B cell (primary cell): ENCODE measurements at regions not wholly inside any gene's neighbourhood (a gene's known extent, or its start where the extent isn't known, plus 50 kb on each side); places are given as distances from the start of the nearest gene placed in this dataset.

ENCODE experiments used
- ATAC-seq: fragments of 200-7000 bp; cut with Tn5 transposase; one replicate; pipeline ENCODE4 v1.10.0; 2021; ENCODE audit warnings: low read depth, mild to moderate bottlenecking, moderate number of reproducible peaks, moderate library complexity
- CTCF ChIA-PET: fragments of 350-600 bp; sonication (Branson Sonifier 250); formaldehyde crosslinking; loops from one replicate; lab custom pipeline; 2021; ENCODE audit warnings: antibody characterized with exemption, inconsistent platforms; lab: Charles Lee
- POLR2A ChIA-PET: fragments of 350-600 bp; sonication (Branson Sonifier 250); formaldehyde crosslinking; loops from one replicate; lab custom pipeline; 2021; ENCODE audit warnings: antibody characterized with exemption; lab: Charles Lee
- DNase-seq: peaks from one replicate; pipeline ENCODE4 v3.0.0; 2013
- H2AFZ ChIP-seq: 2 replicates; pipeline ENCODE4 v1.6.1; 2012; ENCODE audit warnings: mild to moderate bottlenecking, low read depth, low read length; ENCODE audit not compliant: insufficient read depth, poor library complexity, severe bottlenecking
- H3K27ac ChIP-seq, 2 donors: 1 replicate in 1 of 2; 2 replicates in 1 of 2; pipeline ENCODE4 v1.5.1; 2012 to 2013; ENCODE audit warnings: low read length in 2 of 2, mild to moderate bottlenecking in 2 of 2, moderate library complexity in 1 of 2
- H3K27me3 ChIP-seq, 4 experiments: fragments of 200-600 bp in 1 of 4; sonication (generic) in 1 of 4; replicated peaks in 1 of 4; 1 replicate in 2 of 4; 2 replicates in 2 of 4; pipeline versions ENCODE4 v1.6.1 to v1.7.0; 2013 to 2016; ENCODE audit warnings: low read length in 3 of 4, mild to moderate bottlenecking in 2 of 4, mixed read lengths in 1 of 4, moderate library complexity in 1 of 4; ENCODE audit not compliant: insufficient read depth in 4 of 4, control insufficient read depth in 3 of 4; ENCODE audit errors: control extremely low read depth in 1 of 4
- H3K36me3 ChIP-seq, 2 experiments: replicated peaks in 1 of 2; 1 replicate in 1 of 2; 2 replicates in 1 of 2; pipeline versions ENCODE4 v1.6.1 to v1.7.1; 2013; ENCODE audit warnings: low read length in 1 of 2; ENCODE audit not compliant: insufficient read depth in 2 of 2, control insufficient read depth in 1 of 2; ENCODE audit errors: control extremely low read depth in 1 of 2, extremely low read depth in 1 of 2
- H3K4me1 ChIP-seq, 2 donors: fragments of 200-600 bp in 1 of 2; sonication (generic) in 1 of 2; 1 replicate in 1 of 2; 2 replicates in 1 of 2; pipeline versions ENCODE4 v1.5.1 to v1.6.1; 2013 to 2017; ENCODE audit warnings: low read length in 2 of 2; ENCODE audit not compliant: control insufficient read depth in 2 of 2, insufficient read depth in 2 of 2
- H3K4me2 ChIP-seq: replicated peaks from 2 replicates; pipeline ENCODE3; 2012; ENCODE audit warnings: mild to moderate bottlenecking, low read depth, low read length; ENCODE audit not compliant: poor library complexity, severe bottlenecking
- H3K4me3 ChIP-seq, 5 experiments: fragments of 200-600 bp in 1 of 5; sonication (generic) in 1 of 5; 1 replicate in 3 of 5; 2 replicates in 2 of 5; pipeline versions ENCODE4 v1.5.1 to v1.7.0; 2011 to 2016; ENCODE audit warnings: low read length in 4 of 5, mild to moderate bottlenecking in 4 of 5, low read depth in 2 of 5, control low read depth in 1 of 5, moderate library complexity in 1 of 5; ENCODE audit not compliant: insufficient read depth in 1 of 5; ENCODE audit errors: control extremely low read depth in 1 of 5, extremely low read depth in 1 of 5
- H3K79me2 ChIP-seq: fragments of 200-600 bp; sonication (generic); one replicate; pipeline ENCODE4 v1.6.0; 2016; ENCODE audit warnings: low read length; ENCODE audit not compliant: control insufficient read depth, insufficient read depth
- H3K9ac ChIP-seq: fragments of 200-600 bp; sonication (generic); 2 replicates; pipeline ENCODE4 v1.6.1; 2017; ENCODE audit warnings: mild to moderate bottlenecking, low read length, moderate library complexity
- H3K9me3 ChIP-seq, 3 donors: one replicate each; pipeline versions ENCODE4 v1.6.1 to v1.7.1; 2013; ENCODE audit warnings: low read length in 2 of 3; ENCODE audit not compliant: control insufficient read depth in 2 of 3, insufficient read depth in 1 of 3; ENCODE audit errors: control extremely low read depth in 1 of 3
- H4K20me1 ChIP-seq: 2 replicates; pipeline ENCODE4 v1.6.0; 2012; ENCODE audit warnings: mild to moderate bottlenecking, low read length; ENCODE audit not compliant: insufficient read depth, control insufficient read depth, poor library complexity, severe bottlenecking
- H3K27ac Mint-ChIP-seq: one replicate; pipeline ENCODE4 v1.8.0; 2021; ENCODE audit warnings: mixed read lengths
- H3K27me3 Mint-ChIP-seq: one replicate; pipeline ENCODE4 v1.8.0; 2021; ENCODE audit warnings: mixed read lengths
- H3K4me1 Mint-ChIP-seq: one replicate; pipeline ENCODE4 v1.8.0; 2021; ENCODE audit warnings: mixed read lengths
- H3K4me3 Mint-ChIP-seq: one replicate; pipeline ENCODE4 v1.8.0; 2021; ENCODE audit warnings: mixed read lengths
- H3K9me3 Mint-ChIP-seq: one replicate; pipeline ENCODE4 v1.8.0; 2022; ENCODE audit warnings: mixed read lengths; ENCODE audit not compliant: insufficient read depth
- CTCF ChIP-seq: fragments of 200-600 bp; IDR thresholded peaks from one replicate; pipeline ENCODE4 v1.8.0; 2022; ENCODE audit warnings: antibody characterized with exemption, mild to moderate bottlenecking
- EZH2 ChIP-seq: IDR thresholded peaks from 2 replicates; pipeline ENCODE4 v1.6.1; 2012; ENCODE audit warnings: borderline replicate concordance, low read depth, mild to moderate bottlenecking, moderate library complexity, low read length; ENCODE audit not compliant: insufficient read depth, poor library complexity, severe bottlenecking
- WGBS: methylation state at CpG from one replicate; pipeline ENCODE4 v1.1.5; 2013; ENCODE audit warnings: missing lambda C conversion rate; ENCODE audit not compliant: insufficient coverage; 5-methylcytosine and 5-hydroxymethylcytosine counted together
- intact Hi-C: fragments of 100-400 bp; cut with micrococcal nuclease; formaldehyde crosslinking; loops from one replicate; pipeline ENCODE4 v1.10.0; 2022

DNA sequence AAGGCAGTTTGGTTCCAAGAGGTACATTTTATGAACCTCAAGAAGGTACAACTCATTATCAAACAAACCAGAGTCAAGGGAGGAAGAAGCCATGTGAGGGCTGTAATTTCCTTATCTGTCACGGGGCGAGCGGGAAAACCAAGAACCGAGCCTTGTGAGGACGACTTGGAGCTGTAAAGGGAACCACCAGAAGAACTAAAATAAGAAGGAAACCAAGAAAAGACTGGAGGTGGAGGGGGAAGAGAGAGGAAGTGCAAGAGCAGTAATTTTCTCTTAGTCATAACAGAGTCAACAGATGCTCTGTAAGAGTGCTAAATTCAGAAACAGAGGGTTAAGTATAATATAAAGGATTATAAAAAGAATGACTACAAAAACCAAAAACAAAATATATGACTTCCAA, 127.1 kb downstream of the DIRAS2 start:
- ChIA-PET POLR2A (no interaction called here), CTCF (no interaction called here)
- H3K27ac ChIP-seq: no peak overlapping the region
- H3K9ac ChIP-seq: no peak overlapping the region
- H3K27me3 ChIP-seq: peaks cover 0 to 4% (median 0%) of the 10 kb centered on the region in 4 experiments
- H3K9me3 ChIP-seq: no peaks in the 10 kb centered on the region
- intact Hi-C loops: no loop called here
- H3K79me2 ChIP-seq: no peaks in the 10 kb centered on the region
- TF ChIP-seq EZH2 (no peak), CTCF (no peak)
- Mint-ChIP-seq H3K27me3 (peaks cover 5% of the 10 kb centered on the region), H3K4me1 (no peaks in the 10 kb centered on the region), H3K4me3 (no peak overlapping the region), H3K27ac (no peak overlapping the region), H3K9me3 (no peaks in the 10 kb centered on the region)
- DNase-seq: no peak
- H3K4me1 ChIP-seq: no peaks in the 10 kb centered on the region
- ATAC-seq: no peak
- H4K20me1 ChIP-seq: no peaks in the 10 kb centered on the region
- no peak overlapping the region for H3K4me3 ChIP-seq
- no peak overlapping the region for H2AFZ ChIP-seq
- no peak overlapping the region for H3K4me2 ChIP-seq
- H3K36me3 ChIP-seq: no peaks in the 10 kb centered on the region
- WGBS: 11% methylated on average over 5 of the region's 5 CpGs

- Mint-ChIP-seq H3K4me1 (no peaks in the 10 kb centered on the region), H3K9me3 (no peaks in the 10 kb centered on the region), H3K4me3 (no peak overlapping the region), H3K27me3 (peaks cover 12% of the 10 kb centered on the region), H3K27ac (no peak overlapping the region)
- no peaks in the 10 kb centered on the region for H4K20me1 ChIP-seq
- WGBS: 83% methylated on average over 1 of the region's 2 CpGs
- ATAC-seq: no peak
- no peak for TF ChIP-seq EZH2
- no peak for TF ChIP-seq CTCF
- H3K9me3 ChIP-seq: no peaks in the 10 kb centered on the region
- ChIA-PET CTCF (no interaction called here), POLR2A (no interaction called here)
- H3K27me3 ChIP-seq: peaks cover 0 to 4% (median 0%) of the 10 kb centered on the region in 4 experiments
- no peak overlapping the region for H3K4me2 ChIP-seq
- DNase-seq: no peak
- H2AFZ ChIP-seq: no peak overlapping the region
- H3K9ac ChIP-seq: no peak overlapping the region
- H3K27ac ChIP-seq: no peak overlapping the region
- no peak overlapping the region for H3K4me3 ChIP-seq
- intact Hi-C loops: no loop called here
- H3K79me2 ChIP-seq: no peaks in the 10 kb centered on the region
- H3K4me1 ChIP-seq: no peaks in the 10 kb centered on the region
- H3K36me3 ChIP-seq: no peaks in the 10 kb centered on the region
These were observed 125.5 kb downstream of the DIRAS2 start for GRCh38 chr9:90517103-90517502.
